CD4-positive, alpha-beta T cell (primary cell): ENCODE measurements at regions not wholly inside any gene's neighbourhood (a gene's known extent, or its start where the extent isn't known, plus 50 kb on each side); places are given as distances from the start of the nearest gene placed in this dataset.
"Not testable (repeated sequence)": the region's sequence is repeated elsewhere in the genome, so short reads cannot be mapped to it uniquely, and the experiment has no call there.

Source experiments
- ATAC-seq: fragments of 200-7000 bp; cut with Tn5 transposase; one replicate; pipeline ENCODE4 v1.10.0; 2022; ENCODE audit warnings: mild to moderate bottlenecking; ENCODE audit not compliant: poor library complexity
- CTCF ChIA-PET: fragments of 350-600 bp; sonication (Branson Sonifier 250); formaldehyde crosslinking; loops from one replicate; lab custom pipeline; 2021; ENCODE audit warnings: antibody characterized with exemption, inconsistent platforms; lab: Charles Lee
- POLR2A ChIA-PET: fragments of 350-600 bp; sonication (Branson Sonifier 250); formaldehyde crosslinking; loops from one replicate; lab custom pipeline; 2021; ENCODE audit warnings: antibody characterized with exemption, inconsistent platforms; lab: Charles Lee
- DNase-seq, 14 experiments: peaks; one replicate each; pipeline ENCODE4 v3.0.0-alpha.2; 2013 to 2020; ENCODE audit warnings: mixed read lengths in 2 of 14
- H3K27ac ChIP-seq, 2 donors: one replicate each; pipeline versions ENCODE4 v1.5.1 to v1.7.0; 2013; ENCODE audit warnings: low read length in 2 of 2, low read depth in 1 of 2, mild to moderate bottlenecking in 1 of 2
- H3K27me3 ChIP-seq, 2 experiments: 1 replicate in 1 of 2; 2 replicates in 1 of 2; pipeline versions ENCODE4 v1.6.1 to v1.7.0; 2013; ENCODE audit warnings: low read length in 2 of 2, control low read depth in 1 of 2, mild to moderate bottlenecking in 1 of 2, moderate library complexity in 1 of 2; ENCODE audit not compliant: insufficient read depth in 2 of 2, control insufficient read depth in 1 of 2
- H3K36me3 ChIP-seq: one replicate; pipeline ENCODE4 v1.6.1; 2013; ENCODE audit warnings: low read length, control low read depth; ENCODE audit not compliant: insufficient read depth
- H3K4me1 ChIP-seq: one replicate; pipeline ENCODE4 v1.6.1; 2013; ENCODE audit warnings: low read length, control low read depth; ENCODE audit not compliant: insufficient read depth
- H3K4me3 ChIP-seq: one replicate; pipeline ENCODE4 v1.5.1; 2013; ENCODE audit warnings: mild to moderate bottlenecking, low read length, moderate library complexity
- H3K9me3 ChIP-seq, 2 experiments: 1 replicate in 1 of 2; 2 replicates in 1 of 2; pipeline versions ENCODE4 v1.6.1 to v1.7.0; 2013; ENCODE audit warnings: low read length in 2 of 2, mild to moderate bottlenecking in 2 of 2, control low read depth in 1 of 2, moderate library complexity in 1 of 2; ENCODE audit not compliant: control insufficient read depth in 1 of 2, insufficient read depth in 1 of 2
- H3K27ac Mint-ChIP-seq: one replicate; pipeline ENCODE4 v1.8.0; 2020; ENCODE audit warnings: mixed read lengths
- H3K27me3 Mint-ChIP-seq: one replicate; pipeline ENCODE4 v1.8.0; 2021; ENCODE audit warnings: mixed read lengths
- H3K36me3 Mint-ChIP-seq: one replicate; pipeline ENCODE4 v1.8.0; 2021; ENCODE audit warnings: low read depth, mixed read lengths
- H3K4me1 Mint-ChIP-seq: one replicate; pipeline ENCODE4 v1.8.0; 2021; ENCODE audit warnings: low read depth, mixed read lengths
- H3K4me3 Mint-ChIP-seq: one replicate; pipeline ENCODE4 v1.8.0; 2020; ENCODE audit warnings: mild to moderate bottlenecking, mixed read lengths
- H3K9me3 Mint-ChIP-seq: one replicate; pipeline ENCODE4 v1.8.0; 2020; ENCODE audit warnings: mixed read lengths
- CTCF ChIP-seq: fragments of 200-600 bp; IDR thresholded peaks from one replicate; pipeline ENCODE4 v1.8.0; 2022; ENCODE audit warnings: antibody characterized with exemption, mild to moderate bottlenecking
- intact Hi-C, 2 experiments: fragments of 100-400 bp; cut with DNase I in 1 of 2; cut with micrococcal nuclease in 1 of 2; formaldehyde crosslinking; loops; one replicate each; pipeline versions ENCODE4 v1.15.1 to v1.9.0; 2023 to 2025; cut with DNase I, micrococcal nuclease

GRCh38 chr11:50147946-50148345, 115.3 kb downstream of the OR4C45 start:
- H3K4me3 Mint-ChIP-seq, CTCF ChIA-PET, H3K36me3 Mint-ChIP-seq, H3K4me3 ChIP-seq, POLR2A ChIA-PET, H3K27ac Mint-ChIP-seq, intact Hi-C loops, ATAC-seq, H3K9me3 ChIP-seq, H3K27me3 ChIP-seq, H3K4me1 Mint-ChIP-seq, H3K27me3 Mint-ChIP-seq, H3K36me3 ChIP-seq, DNase-seq, H3K4me1 ChIP-seq, H3K27ac ChIP-seq: not testable (repeated sequence)
- H3K9me3 Mint-ChIP-seq, result peaks cover 23% of the 10 kb centered on the region

- no peaks in the 10 kb centered on the region for H3K27me3 Mint-ChIP-seq
- TF ChIP-seq CTCF, result no peak
- Histone ChIP-seq H3K4me3 (no peak overlapping the region), H3K27me3 (no peaks in the 10 kb centered on the region), H3K36me3 (no peaks in the 10 kb centered on the region), H3K4me1 (no peaks in the 10 kb centered on the region), H3K9me3 (peaks cover 0 to under 1% of the 10 kb centered on the region in 2 experiments), H3K27ac (no peak overlapping the region)
- peaks cover 13% of the 10 kb centered on the region for H3K9me3 Mint-ChIP-seq
- CTCF ChIA-PET, result no interaction called here
- no peaks in the 10 kb centered on the region for H3K36me3 Mint-ChIP-seq
- ATAC-seq (no peak), DNase-seq (no peak)
- no peaks in the 10 kb centered on the region for H3K4me1 Mint-ChIP-seq
- POLR2A ChIA-PET, result no interaction called here
- no peak overlapping the region for H3K27ac Mint-ChIP-seq
- intact Hi-C loops, result no loop called here
- no peak overlapping the region for H3K4me3 Mint-ChIP-seq
Observed at GRCh38 chr11:50155508-50155907, 122.8 kb downstream of the OR4C45 start.

- Mint-ChIP-seq H3K9me3 (peaks cover 13% of the 10 kb centered on the region), H3K27me3 (no peaks in the 10 kb centered on the region), H3K4me3 (no peak overlapping the region), H3K27ac (no peak overlapping the region), H3K4me1 (no peaks in the 10 kb centered on the region), H3K36me3 (no peaks in the 10 kb centered on the region)
- no peak overlapping the region for H3K4me3 ChIP-seq
- peak in 1 of 14 experiments; percentile 4 for DNase-seq
- TF ChIP-seq CTCF, result no peak
- H3K36me3 ChIP-seq, result no peaks in the 10 kb centered on the region
- H3K27me3 ChIP-seq, result no peaks in the 10 kb centered on the region
- H3K27ac ChIP-seq, result no peak overlapping the region
- POLR2A ChIA-PET, result no interaction called here
- CTCF ChIA-PET, result no interaction called here
- H3K4me1 ChIP-seq, result no peaks in the 10 kb centered on the region
- ATAC-seq, result no peak
- H3K9me3 ChIP-seq, result peaks cover 0 to 24% of the 10 kb centered on the region in 2 experiments
- intact Hi-C loops, result no loop called here
Observed at GRCh38 chr11:50164050-50164449, 131.4 kb downstream of the OR4C45 start.

- no peak for TF ChIP-seq CTCF
- Histone ChIP-seq H3K9me3 (peaks cover 0 to 22% of the 10 kb centered on the region in 2 experiments), H3K4me3 (no peak overlapping the region), H3K36me3 (no peaks in the 10 kb centered on the region), H3K4me1 (no peaks in the 10 kb centered on the region), H3K27me3 (no peaks in the 10 kb centered on the region), H3K27ac (no peak overlapping the region)
- intact Hi-C loops, result no loop called here
- H3K36me3 Mint-ChIP-seq, result no peaks in the 10 kb centered on the region
- H3K4me1 Mint-ChIP-seq, result no peaks in the 10 kb centered on the region
- H3K27ac Mint-ChIP-seq, result no peak overlapping the region
- POLR2A ChIA-PET, result no interaction called here
- CTCF ChIA-PET, result no interaction called here
- H3K9me3 Mint-ChIP-seq, result peaks cover 13% of the 10 kb centered on the region
- DNase-seq (no peak), ATAC-seq (no peak)
- H3K27me3 Mint-ChIP-seq, result no peaks in the 10 kb centered on the region
- no peak overlapping the region for H3K4me3 Mint-ChIP-seq
Observed at GRCh38 chr11:50169634-50170033, 137.0 kb downstream of the OR4C45 start.
